ENCODE measurements at regions not wholly inside any gene's neighbourhood (a gene's known extent, or its start where the extent isn't known, plus 50 kb on each side); places are given as distances from the start of the nearest gene placed in this dataset.

DNA sequence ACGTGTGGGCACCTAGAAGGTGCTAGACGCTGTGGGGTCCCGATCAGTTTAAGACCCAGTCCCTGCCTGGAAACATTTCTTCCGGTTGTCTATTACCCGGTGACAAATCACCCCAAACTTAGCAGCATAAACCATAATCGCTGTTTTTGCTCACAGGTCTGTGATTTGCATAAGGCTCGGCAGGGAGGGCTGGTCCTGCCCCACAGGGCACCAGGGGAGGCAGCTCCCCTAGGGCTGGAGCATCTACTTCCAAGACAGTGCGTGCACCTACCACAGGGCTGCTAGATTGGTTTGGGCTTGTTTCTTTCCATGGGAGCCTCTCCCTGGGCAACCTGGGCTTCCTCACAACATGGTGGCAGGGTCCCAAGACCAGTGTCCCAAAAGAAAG is 214.5 kb upstream of the CIBAR2 start:
- Histone ChIP-seq H3K4me3 (ENCODE audit: low read length) (peak overlapping the region; percentile 40), H3K4me1 (ENCODE audit: control insufficient read depth, low read length) (peaks cover 48% of the 10 kb centered on the region), H3K9me2 (replicated peaks; ENCODE audit: control insufficient read depth, low read length) (no peaks in the 10 kb centered on the region), H3K27me3 (ENCODE audit: control insufficient read depth, low read length) (peaks cover 3% of the 10 kb centered on the region; the same call in 1 of the 2 replicates), H3K4me2 (ENCODE audit: low read length) (peak overlapping the region; percentile 60), H3K9me3 (ENCODE audit: control insufficient read depth, insufficient read depth, low read length) (no peaks in the 10 kb centered on the region), H3K79me2 (ENCODE audit: control insufficient read depth, low read length) (no peaks in the 10 kb centered on the region), H3K27ac (ENCODE audit: low read depth, low read length) (peak overlapping the region; percentile 23), H4K20me1 (ENCODE audit: control insufficient read depth, insufficient read depth, low read depth, low read length) (no peaks in the 10 kb centered on the region), H3K36me3 (ENCODE audit: control insufficient read depth, low read length) (no peaks in the 10 kb centered on the region), H3F3A (ENCODE audit: control insufficient read depth, insufficient read depth) (peaks cover 6% of the 10 kb centered on the region; the same call in 1 of the 2 replicates)
- TF ChIP-seq EZH2phosphoT487 (IDR thresholded peaks at IDR 0.05; ENCODE audit: borderline replicate concordance, low read length): no peak
- TF ChIP-seq, protein P1, sequence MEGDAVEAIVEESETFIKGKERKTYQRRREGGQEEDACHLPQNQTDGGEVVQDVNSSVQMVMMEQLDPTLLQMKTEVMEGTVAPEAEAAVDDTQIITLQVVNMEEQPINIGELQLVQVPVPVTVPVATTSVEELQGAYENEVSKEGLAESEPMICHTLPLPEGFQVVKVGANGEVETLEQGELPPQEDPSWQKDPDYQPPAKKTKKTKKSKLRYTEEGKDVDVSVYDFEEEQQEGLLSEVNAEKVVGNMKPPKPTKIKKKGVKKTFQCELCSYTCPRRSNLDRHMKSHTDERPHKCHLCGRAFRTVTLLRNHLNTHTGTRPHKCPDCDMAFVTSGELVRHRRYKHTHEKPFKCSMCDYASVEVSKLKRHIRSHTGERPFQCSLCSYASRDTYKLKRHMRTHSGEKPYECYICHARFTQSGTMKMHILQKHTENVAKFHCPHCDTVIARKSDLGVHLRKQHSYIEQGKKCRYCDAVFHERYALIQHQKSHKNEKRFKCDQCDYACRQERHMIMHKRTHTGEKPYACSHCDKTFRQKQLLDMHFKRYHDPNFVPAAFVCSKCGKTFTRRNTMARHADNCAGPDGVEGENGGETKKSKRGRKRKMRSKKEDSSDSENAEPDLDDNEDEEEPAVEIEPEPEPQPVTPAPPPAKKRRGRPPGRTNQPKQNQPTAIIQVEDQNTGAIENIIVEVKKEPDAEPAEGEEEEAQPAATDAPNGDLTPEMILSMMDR (IDR thresholded peaks at IDR 0.05; ENCODE audit: low read depth, low read length, poor library complexity, severe bottlenecking): no peak

DNA sequence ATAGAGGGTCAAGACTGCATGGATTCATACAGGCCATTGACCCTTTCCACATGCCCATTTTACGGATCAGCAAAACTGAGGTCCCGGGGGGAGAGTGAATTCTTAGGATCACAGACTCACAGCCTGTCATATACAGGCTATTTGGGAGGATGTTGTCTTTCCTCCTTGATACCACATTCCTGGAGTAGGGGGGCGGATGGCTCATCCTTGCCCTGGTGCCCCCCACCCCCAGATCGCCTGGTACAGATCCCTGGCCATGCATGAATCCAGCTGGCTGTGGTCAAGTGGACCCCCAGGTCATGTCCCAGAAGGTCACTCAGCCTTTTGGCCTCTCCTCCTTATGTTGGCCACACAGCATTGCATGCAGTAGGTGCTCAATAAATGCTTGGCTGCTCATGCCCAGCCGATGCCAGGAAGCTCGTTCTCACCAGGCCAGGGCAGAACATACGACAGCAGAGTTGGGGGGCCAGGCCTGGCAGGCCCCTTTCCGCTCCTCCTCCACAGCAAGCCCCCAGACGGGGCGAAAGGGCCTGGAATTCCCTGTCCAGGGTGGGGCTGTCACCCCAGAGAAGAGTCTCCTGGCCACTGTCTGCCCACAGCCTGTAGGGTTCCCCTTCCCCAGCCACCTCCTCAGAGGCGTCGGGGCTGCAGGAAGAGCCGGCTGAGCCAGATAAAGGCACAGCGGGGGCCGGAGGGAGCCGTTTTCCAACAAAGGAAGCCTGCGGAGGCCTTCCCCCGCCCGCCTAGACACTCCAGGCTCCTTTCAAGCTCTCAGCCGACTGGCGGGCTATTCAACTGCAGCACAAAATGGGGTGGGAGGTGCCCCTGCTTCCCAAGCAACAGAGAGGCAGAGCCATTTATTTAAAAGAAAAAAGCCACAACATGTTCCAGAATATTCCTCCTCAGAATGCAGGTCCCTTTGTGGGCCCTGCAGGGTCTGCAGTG is 215.7 kb upstream of the CIBAR2 start:
- Histone ChIP-seq H4K20me1 (ENCODE audit: control insufficient read depth, insufficient read depth, low read depth, low read length) (no peaks in the 10 kb centered on the region), H3K4me1 (ENCODE audit: control insufficient read depth, low read length) (peaks cover 48% of the 10 kb centered on the region), H3K4me2 (ENCODE audit: low read length) (peak overlapping the region; percentile 60), H3K79me2 (ENCODE audit: control insufficient read depth, low read length) (no peaks in the 10 kb centered on the region), H3K9me3 (ENCODE audit: control insufficient read depth, insufficient read depth, low read length) (no peaks in the 10 kb centered on the region), H3F3A (ENCODE audit: control insufficient read depth, insufficient read depth) (peaks cover 6% of the 10 kb centered on the region; the same call in 1 of the 2 replicates), H3K36me3 (ENCODE audit: control insufficient read depth, low read length) (no peaks in the 10 kb centered on the region), H3K27ac (ENCODE audit: low read depth, low read length) (0 out of 2 replicates have a peak overlapping the region, but pooled peaks have one; percentile 8), H3K4me3 (ENCODE audit: low read length) (0 out of 2 replicates have a peak overlapping the region, but pooled peaks have one; percentile 40), H3K9me2 (replicated peaks; ENCODE audit: control insufficient read depth, low read length) (no peaks in the 10 kb centered on the region), H3K27me3 (ENCODE audit: control insufficient read depth, low read length) (peaks cover 3% of the 10 kb centered on the region; the same call in 1 of the 2 replicates)
- TF ChIP-seq EZH2phosphoT487 (IDR thresholded peaks at IDR 0.05; ENCODE audit: borderline replicate concordance, low read length): no peak
- TF ChIP-seq, protein P1 (IDR thresholded peaks at IDR 0.05; ENCODE audit: low read depth, low read length, poor library complexity, severe bottlenecking): no peak

GRCh38 chr16:85328676-85329058 is 216.4 kb upstream of the CIBAR2 start:
- Histone ChIP-seq H3K4me3 (ENCODE audit: low read length) (0 out of 2 replicates have a peak overlapping the region, but pooled peaks have one; percentile 40), H3K9me3 (ENCODE audit: control insufficient read depth, insufficient read depth, low read length) (no peaks in the 10 kb centered on the region), H3F3A (ENCODE audit: control insufficient read depth, insufficient read depth) (peaks cover 6% of the 10 kb centered on the region; the same call in 1 of the 2 replicates), H3K4me2 (ENCODE audit: low read length) (peak overlapping the region; percentile 60), H3K4me1 (ENCODE audit: control insufficient read depth, low read length) (peaks cover 48% of the 10 kb centered on the region), H4K20me1 (ENCODE audit: control insufficient read depth, insufficient read depth, low read depth, low read length) (no peaks in the 10 kb centered on the region), H3K9me2 (replicated peaks; ENCODE audit: control insufficient read depth, low read length) (no peaks in the 10 kb centered on the region), H3K27me3 (ENCODE audit: control insufficient read depth, low read length) (peaks cover 3% of the 10 kb centered on the region; the same call in 1 of the 2 replicates), H3K27ac (ENCODE audit: low read depth, low read length) (no peak overlapping the region), H3K36me3 (ENCODE audit: control insufficient read depth, low read length) (no peaks in the 10 kb centered on the region), H3K79me2 (ENCODE audit: control insufficient read depth, low read length) (no peaks in the 10 kb centered on the region)
- no peak for TF ChIP-seq EZH2phosphoT487 (IDR thresholded peaks at IDR 0.05; ENCODE audit: borderline replicate concordance, low read length)
- TF ChIP-seq, protein P1 (IDR thresholded peaks at IDR 0.05; ENCODE audit: low read depth, low read length, poor library complexity, severe bottlenecking): no peak
